ENCODE measurements at regions not wholly inside any gene's neighbourhood (a gene's known extent, or its start where the extent isn't known, plus 50 kb on each side); places are given as distances from the start of the nearest gene placed in this dataset.

- DNase-seq (ENCODE audit: low read depth): peak; percentile 68
- H3K4me3 ChIP-seq (ENCODE audit: low read depth, low read length): no peak overlapping the region
Observed at GRCh38 chr11:28835790-28836189, 727.6 kb downstream of the METTL15 start.

GRCh38 chr11:28835317-28835716 lies 727.1 kb downstream of the METTL15 start:
- H3K4me3 ChIP-seq (ENCODE audit: low read depth, low read length): no peak overlapping the region
- no peak for DNase-seq (ENCODE audit: low read depth)
- TF ChIP-seq CTCF (conservative IDR thresholded peaks at IDR 0.05; ENCODE audit: low read depth, low read length): no peak

More at GRCh38 chr11:28835790-28836189, 727.6 kb downstream of the METTL15 start:
- no peak for TF ChIP-seq CTCF (conservative IDR thresholded peaks at IDR 0.05; ENCODE audit: low read depth, low read length)

- no peak for TF ChIP-seq CTCF (conservative IDR thresholded peaks at IDR 0.05; ENCODE audit: low read depth, low read length)
- DNase-seq (ENCODE audit: low read depth): peak; percentile 81
- H3K4me3 ChIP-seq (ENCODE audit: low read depth, low read length): no peak overlapping the region
Observed at GRCh38 chr11:28834877-28835276, 726.7 kb downstream of the METTL15 start.

GRCh38 chr11:28833670-28834069 lies 725.5 kb downstream of the METTL15 start:
- H3K4me3 ChIP-seq (ENCODE audit: low read depth, low read length): no peak overlapping the region
- peak; percentile 96 for DNase-seq (ENCODE audit: low read depth)
- TF ChIP-seq CTCF (conservative IDR thresholded peaks at IDR 0.05; ENCODE audit: low read depth, low read length): no peak

DNA sequence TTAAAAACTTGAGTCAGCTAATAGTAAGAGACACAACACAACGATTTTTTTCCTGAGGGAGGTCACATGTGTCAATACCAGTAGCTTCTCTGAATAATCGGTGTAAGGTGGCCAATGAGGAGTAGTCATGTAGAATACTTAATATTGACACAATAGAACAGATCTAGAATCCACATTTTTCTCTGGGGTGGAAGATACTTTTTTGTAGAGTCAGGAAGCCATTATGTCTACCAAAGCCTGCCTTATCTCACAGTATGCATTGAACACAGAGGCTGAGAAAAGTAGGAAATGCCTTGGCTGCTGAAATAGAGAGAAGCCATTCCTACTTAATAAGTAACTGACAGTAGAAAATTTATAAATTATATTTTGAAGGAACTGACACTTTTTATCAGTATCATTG lies 725.0 kb downstream of the METTL15 start:
- no peak overlapping the region for H3K4me3 ChIP-seq (ENCODE audit: low read depth, low read length)
- no peak for TF ChIP-seq CTCF (conservative IDR thresholded peaks at IDR 0.05; ENCODE audit: low read depth, low read length)
- no peak for DNase-seq (ENCODE audit: low read depth)

GRCh38 chr11:28826807-28827206 lies 718.6 kb downstream of the METTL15 start:
- TF ChIP-seq CTCF (conservative IDR thresholded peaks at IDR 0.05; ENCODE audit: low read depth, low read length): no peak
- H3K4me3 ChIP-seq (ENCODE audit: low read depth, low read length): no peak overlapping the region
- no peak for DNase-seq (ENCODE audit: low read depth)

- TF ChIP-seq CTCF (conservative IDR thresholded peaks at IDR 0.05; ENCODE audit: low read depth, low read length): no peak
- DNase-seq (ENCODE audit: low read depth): peak; percentile 35
- no peak overlapping the region for H3K4me3 ChIP-seq (ENCODE audit: low read depth, low read length)
Observed at GRCh38 chr11:28822576-28822975, 714.4 kb downstream of the METTL15 start.

Data from choroid plexus epithelial cell (primary cell).